Loucy (cell line): ENCODE measurements at regions not wholly inside any gene's neighbourhood (a gene's known extent, or its start where the extent isn't known, plus 50 kb on each side); places are given as distances from the start of the nearest gene placed in this dataset.

ENCODE experiments used
- EZH2phosphoT487 ChIP-seq: fragments of 200-600 bp; IDR thresholded peaks from 2 replicates; pipeline ENCODE4 v1.6.1; 2018; ENCODE audit warnings: antibody characterized with exemption, mild to moderate bottlenecking, moderate library complexity, borderline replicate concordance
- TF ChIP-seq, protein P1 (sequence below): fragments of 200-600 bp; sonication (generic); conservative IDR thresholded peaks from 2 replicates; pipeline ENCODE4 v1.5.1; 2014; ENCODE audit warnings: mild to moderate bottlenecking, antibody characterized with exemption, low read length

DNA sequence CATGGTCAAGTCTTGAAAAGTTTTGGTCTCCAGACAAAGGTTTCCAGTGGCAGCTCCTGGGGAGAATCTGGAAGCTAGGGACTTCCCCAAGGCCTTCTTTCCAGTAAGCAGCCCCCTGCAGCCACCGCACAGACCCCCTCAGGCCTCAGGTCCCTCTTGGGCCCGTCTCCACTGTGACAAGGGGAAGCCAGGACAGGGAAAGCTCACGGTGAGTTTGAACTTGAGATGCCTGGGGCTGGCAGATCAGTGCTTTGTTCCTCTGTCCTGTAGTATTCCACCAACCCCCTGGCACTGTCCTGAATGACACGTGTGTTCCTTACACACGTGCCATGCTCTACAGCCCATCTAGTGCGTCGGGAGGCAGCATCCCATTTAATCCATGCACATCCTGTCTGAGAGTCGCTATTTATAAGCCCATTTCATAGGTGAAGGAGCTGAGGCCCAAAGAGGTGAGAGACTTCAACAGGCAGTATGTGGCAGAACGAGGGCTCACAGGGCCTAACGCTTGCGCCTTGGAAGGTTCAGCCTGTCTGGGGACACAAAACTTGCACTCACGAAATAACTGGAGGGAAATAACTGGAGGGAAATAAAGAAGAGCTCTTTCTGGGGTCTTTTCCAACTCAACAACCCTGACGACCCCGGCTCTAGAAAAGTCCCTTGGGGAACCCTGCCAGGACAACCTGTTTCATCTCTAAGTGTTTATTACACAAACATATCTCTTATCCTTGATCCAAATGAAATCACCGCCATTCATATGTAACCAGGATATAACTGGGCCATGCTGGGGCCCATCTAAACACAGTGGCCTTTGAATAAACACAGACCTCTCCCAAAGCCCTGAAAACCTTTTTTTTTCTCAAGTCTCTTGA is 123.0 kb downstream of the BANF2 start:
- TF ChIP-seq, protein P1, sequence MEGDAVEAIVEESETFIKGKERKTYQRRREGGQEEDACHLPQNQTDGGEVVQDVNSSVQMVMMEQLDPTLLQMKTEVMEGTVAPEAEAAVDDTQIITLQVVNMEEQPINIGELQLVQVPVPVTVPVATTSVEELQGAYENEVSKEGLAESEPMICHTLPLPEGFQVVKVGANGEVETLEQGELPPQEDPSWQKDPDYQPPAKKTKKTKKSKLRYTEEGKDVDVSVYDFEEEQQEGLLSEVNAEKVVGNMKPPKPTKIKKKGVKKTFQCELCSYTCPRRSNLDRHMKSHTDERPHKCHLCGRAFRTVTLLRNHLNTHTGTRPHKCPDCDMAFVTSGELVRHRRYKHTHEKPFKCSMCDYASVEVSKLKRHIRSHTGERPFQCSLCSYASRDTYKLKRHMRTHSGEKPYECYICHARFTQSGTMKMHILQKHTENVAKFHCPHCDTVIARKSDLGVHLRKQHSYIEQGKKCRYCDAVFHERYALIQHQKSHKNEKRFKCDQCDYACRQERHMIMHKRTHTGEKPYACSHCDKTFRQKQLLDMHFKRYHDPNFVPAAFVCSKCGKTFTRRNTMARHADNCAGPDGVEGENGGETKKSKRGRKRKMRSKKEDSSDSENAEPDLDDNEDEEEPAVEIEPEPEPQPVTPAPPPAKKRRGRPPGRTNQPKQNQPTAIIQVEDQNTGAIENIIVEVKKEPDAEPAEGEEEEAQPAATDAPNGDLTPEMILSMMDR = no peak
- TF ChIP-seq EZH2phosphoT487 = no peak
